HL-60 (cell line): ENCODE measurements at regions not wholly inside any gene's neighbourhood (a gene's known extent, or its start where the extent isn't known, plus 50 kb on each side); places are given as distances from the start of the nearest gene placed in this dataset.

Experiments used
- GABPA ChIP-seq: IDR thresholded peaks from 2 replicates; pipeline ENCODE4 v1.6.1; 2012; ENCODE audit warnings: low read depth
- POLR2AphosphoS5 ChIP-seq: IDR thresholded peaks from 2 replicates; pipeline ENCODE4 v1.6.1; 2012; ENCODE audit warnings: low read depth
- SPI1 ChIP-seq: IDR thresholded peaks from 2 replicates; pipeline ENCODE4 v1.6.1; 2012; ENCODE audit warnings: low read depth, mild to moderate bottlenecking, borderline replicate concordance
- TF ChIP-seq, protein P1 (sequence below): IDR thresholded peaks from one replicate; pipeline ENCODE4 v1.5.1; 2011; ENCODE audit warnings: low read length, control low read depth, inconsistent platforms; ENCODE audit not compliant: insufficient read depth
- TF ChIP-seq, protein P2 (sequence below): IDR thresholded peaks from 2 replicates; pipeline ENCODE4 v1.6.1; 2012; ENCODE audit warnings: low read depth; ENCODE audit not compliant: insufficient replicate concordance

DNA sequence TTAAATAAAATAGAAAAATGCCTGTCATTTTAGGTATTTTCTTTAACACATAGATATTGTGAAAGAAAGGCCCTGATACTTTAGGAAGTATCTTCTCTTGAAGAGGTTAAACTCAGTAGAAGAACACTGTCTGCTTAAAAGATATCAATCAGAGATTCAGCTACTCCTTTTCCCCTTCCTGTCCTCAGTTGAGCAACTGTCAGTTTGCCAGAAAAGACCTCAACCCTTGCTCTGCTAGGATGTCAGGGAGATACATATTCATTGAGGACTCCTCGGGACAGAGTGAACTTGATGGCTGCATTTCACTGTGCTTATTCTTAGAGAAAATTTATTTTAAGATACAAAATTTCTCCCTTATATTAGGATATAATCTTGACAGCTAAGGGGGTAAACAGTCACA, 173.6 kb upstream of the CACNA2D1 start:
- TF ChIP-seq, protein P1, sequence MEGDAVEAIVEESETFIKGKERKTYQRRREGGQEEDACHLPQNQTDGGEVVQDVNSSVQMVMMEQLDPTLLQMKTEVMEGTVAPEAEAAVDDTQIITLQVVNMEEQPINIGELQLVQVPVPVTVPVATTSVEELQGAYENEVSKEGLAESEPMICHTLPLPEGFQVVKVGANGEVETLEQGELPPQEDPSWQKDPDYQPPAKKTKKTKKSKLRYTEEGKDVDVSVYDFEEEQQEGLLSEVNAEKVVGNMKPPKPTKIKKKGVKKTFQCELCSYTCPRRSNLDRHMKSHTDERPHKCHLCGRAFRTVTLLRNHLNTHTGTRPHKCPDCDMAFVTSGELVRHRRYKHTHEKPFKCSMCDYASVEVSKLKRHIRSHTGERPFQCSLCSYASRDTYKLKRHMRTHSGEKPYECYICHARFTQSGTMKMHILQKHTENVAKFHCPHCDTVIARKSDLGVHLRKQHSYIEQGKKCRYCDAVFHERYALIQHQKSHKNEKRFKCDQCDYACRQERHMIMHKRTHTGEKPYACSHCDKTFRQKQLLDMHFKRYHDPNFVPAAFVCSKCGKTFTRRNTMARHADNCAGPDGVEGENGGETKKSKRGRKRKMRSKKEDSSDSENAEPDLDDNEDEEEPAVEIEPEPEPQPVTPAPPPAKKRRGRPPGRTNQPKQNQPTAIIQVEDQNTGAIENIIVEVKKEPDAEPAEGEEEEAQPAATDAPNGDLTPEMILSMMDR, result no peak
- TF ChIP-seq, protein P2, sequence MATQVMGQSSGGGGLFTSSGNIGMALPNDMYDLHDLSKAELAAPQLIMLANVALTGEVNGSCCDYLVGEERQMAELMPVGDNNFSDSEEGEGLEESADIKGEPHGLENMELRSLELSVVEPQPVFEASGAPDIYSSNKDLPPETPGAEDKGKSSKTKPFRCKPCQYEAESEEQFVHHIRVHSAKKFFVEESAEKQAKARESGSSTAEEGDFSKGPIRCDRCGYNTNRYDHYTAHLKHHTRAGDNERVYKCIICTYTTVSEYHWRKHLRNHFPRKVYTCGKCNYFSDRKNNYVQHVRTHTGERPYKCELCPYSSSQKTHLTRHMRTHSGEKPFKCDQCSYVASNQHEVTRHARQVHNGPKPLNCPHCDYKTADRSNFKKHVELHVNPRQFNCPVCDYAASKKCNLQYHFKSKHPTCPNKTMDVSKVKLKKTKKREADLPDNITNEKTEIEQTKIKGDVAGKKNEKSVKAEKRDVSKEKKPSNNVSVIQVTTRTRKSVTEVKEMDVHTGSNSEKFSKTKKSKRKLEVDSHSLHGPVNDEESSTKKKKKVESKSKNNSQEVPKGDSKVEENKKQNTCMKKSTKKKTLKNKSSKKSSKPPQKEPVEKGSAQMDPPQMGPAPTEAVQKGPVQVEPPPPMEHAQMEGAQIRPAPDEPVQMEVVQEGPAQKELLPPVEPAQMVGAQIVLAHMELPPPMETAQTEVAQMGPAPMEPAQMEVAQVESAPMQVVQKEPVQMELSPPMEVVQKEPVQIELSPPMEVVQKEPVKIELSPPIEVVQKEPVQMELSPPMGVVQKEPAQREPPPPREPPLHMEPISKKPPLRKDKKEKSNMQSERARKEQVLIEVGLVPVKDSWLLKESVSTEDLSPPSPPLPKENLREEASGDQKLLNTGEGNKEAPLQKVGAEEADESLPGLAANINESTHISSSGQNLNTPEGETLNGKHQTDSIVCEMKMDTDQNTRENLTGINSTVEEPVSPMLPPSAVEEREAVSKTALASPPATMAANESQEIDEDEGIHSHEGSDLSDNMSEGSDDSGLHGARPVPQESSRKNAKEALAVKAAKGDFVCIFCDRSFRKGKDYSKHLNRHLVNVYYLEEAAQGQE, result no peak
- TF ChIP-seq POLR2AphosphoS5 (no peak), GABPA (no peak), SPI1 (no peak)
